ENCODE measurements at regions not wholly inside any gene's neighbourhood (a gene's known extent, or its start where the extent isn't known, plus 50 kb on each side); places are given as distances from the start of the nearest gene placed in this dataset.

DNA sequence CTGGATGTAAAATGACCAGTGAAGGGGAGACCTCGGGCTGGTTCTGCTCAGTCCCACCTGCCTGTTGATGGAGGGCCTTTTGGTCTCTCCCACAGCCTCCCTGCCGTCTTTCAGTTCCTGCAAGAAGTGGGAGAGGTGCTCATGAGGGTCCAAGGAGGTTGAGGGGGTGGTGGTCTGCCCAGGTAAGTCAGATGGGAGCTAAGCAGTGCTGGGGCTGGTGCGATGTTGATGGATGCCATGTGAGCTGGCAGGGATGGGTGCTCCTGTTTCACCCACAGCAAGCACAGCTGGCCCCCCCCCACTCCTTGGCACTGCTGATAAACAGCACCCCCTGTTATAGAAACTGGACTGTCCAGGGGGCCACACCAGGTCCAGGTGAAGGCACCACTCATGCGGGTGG lies 145.6 kb downstream of the NSG2 start:
- DNase-seq (ENCODE audit: low spot score): no peak

DNA sequence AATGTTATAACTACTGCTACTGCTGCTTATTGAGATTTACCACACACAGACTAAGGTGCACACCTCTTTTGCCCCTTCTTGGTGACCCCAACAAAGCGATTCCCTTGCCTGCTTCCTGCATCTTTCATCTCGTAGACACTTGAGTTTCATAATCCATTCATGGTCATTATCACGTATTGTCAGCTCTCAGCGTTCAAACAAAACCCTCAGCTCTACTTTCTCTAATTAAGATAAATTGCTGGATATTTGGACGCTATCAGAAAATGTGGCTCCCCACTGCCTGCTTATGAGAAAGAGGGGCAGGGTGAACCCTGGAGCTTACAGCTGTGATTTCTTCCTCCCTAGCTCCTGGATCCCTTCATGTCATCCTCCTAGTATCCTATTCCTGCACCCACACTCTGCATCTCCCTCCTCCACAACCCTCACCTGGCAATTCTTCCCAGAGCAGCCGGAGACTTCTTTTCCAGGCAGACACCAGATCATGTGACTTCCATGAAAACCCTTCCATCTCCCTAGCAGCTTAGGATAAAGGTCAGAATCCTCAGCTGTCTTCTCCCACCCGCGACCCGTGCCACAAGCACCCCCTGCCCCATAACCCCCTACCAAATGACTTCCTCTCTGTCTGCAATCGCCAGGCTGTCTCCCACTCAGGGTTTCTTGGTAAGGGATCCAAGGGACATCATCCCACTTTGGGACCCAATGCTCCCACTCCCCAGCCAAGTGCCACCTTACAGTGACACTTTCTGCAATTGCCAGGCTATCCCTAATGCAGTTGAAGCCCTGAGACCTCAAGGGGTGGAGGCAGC lies 146.5 kb downstream of the NSG2 start:
- no peak for DNase-seq (ENCODE audit: low spot score)

DNA sequence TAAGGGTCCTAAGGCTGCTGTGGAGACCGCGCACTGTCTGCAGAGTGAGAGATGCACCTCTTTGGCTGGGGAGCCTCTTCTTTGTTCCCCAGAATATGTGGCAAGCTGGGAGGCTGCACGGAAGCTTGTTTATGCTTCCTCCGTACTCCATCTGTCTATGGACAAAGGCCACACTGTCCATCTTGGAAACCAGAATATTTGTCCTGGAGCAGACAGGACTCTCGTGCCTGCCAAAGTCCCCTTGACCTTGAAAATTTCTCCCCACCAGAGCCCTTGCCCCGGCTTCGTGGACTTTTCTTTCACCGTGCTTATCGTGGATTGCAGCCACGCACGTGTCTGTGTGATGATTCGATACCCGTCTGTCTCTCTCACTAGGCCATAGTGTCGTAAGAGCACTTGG lies 147.4 kb downstream of the NSG2 start:
- no peak for DNase-seq (ENCODE audit: low spot score)

DNA sequence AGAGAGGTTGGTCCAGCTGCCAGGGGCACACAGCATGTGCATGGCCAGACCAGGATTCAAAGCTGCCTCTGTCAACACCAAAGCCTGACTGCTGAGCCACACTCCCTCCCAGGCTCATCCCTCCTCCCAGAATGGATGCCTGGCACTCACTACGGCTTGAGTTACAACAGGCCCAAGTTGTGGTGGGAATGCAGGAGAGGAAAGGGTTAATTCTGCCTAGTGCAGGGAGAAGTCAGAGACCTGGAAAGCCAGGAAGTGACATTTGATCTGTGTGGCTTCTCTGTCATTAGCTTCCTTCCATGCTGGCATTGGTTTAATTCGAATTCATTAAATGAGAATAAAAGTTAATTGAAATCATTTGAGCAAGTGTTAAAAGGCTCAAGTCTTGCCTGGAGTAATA lies 150.0 kb downstream of the NSG2 start:
- DNase-seq (ENCODE audit: low spot score): no peak

DNA sequence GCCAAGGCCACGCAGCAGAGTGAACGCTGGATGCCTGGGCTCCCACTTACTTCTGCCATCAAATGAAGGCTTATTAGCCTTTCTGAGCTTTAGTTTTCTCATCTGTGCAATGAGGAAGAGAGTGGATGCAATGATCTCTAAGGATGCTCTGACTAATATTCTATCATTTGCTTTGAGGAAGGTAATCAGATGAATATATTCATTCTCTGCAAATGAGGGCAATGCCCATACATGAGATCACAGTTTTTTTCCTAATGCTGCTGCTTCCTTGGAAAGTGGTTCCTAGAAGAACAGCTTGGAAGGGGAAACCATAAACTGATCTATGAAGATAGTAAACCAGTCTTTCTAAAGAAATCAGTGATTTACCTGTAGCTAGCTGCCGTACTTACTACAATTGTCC lies 152.4 kb downstream of the NSG2 start:
- no peak for DNase-seq (ENCODE audit: low spot score)

DNA sequence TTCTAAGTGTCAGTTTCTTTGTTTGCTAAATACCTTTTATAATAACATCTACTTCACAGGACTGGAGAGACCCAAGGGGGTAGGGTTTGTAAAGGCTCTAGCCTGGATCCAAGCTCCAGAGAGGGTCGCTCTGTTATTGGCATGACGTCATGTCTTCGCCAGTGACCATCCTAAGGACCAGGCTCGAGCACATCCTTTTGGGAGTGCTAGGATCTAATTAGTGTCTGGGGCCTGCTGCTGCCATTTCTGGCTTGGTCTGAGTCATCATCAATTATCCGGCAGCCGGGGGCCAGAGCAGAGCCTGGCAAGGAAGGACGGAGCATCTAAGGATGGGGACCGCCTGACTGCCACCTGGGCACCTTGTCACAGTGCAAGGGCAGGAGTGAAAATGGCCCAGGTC lies 153.0 kb downstream of the NSG2 start:
- no peak for DNase-seq (ENCODE audit: low spot score)

DNA sequence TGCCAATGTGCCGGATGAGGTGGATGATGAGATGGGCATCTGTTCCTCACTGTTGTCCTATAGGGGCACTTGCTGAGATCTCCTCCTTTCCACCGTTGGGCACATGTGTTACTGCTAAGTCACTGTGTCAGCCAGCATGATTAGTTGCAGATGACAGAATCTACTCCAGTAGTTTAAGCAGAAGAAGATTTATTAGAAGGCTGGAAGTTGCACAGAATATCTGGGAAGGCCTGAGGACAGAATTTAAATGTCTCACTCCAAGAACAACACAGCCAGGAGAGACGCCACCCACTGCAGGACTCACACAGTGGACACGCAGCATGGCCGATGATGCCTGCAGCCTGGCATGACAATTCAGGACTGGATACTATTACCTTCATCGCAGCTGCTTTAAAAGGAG lies 157.5 kb downstream of the NSG2 start:
- no peak for DNase-seq (ENCODE audit: low spot score)

DNA sequence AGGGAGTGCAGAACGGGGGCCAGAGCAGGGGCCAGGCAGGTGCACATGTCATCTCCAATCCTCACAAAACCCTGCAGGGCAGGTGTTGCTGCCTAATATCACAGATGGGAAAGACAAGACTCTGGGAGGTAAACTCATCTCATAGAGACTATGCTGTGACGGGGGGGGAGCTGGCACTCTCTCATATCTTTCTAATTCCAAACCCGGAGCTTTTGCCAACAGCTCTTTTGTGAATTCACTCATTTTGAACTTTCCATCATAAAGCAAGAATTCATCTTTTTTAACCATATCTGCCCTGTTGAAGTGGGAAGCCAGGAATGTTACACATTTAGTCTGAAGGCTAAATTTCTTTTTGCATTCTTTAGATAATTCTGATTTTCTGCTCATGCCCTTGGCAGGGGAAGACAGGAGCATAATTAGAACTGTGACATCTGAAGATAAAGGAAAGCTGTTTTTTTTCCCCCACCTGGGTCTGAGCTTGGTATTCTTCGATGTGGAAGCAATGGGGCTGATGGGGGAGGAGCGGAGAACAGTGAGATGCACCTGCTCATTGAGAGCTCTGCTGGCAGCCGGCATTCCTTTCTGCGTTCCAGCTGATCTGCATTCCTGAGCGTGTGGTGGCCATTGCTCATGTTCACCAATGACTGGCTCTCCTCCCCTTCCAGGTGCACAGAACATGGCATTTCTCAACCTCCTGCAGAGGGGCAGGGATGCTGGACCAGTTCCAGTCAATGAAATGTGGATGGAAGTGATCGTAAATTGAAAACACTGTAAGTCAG lies 159.2 kb downstream of the NSG2 start:
- DNase-seq (ENCODE audit: low spot score): no peak

DNA sequence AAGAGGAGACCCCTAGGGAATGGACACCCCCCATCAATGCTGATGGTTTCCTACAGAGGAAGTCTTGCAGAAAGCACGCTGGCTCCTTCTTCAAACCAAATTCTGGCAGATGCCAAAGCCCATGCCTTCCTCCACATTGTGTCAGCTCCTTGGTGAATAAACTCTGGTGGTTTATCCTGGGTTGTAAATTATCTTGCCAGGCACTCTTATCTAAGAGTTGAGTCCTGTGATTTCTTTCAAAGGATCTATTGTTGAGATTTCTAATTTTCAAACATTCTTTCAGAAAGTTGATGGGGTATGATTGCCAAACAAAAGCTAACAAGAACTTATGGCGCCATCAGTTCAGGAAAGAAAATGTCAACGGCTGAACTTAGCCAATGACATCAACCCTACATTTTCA lies 160.4 kb downstream of the NSG2 start:
- DNase-seq (ENCODE audit: low spot score): no peak

DNA sequence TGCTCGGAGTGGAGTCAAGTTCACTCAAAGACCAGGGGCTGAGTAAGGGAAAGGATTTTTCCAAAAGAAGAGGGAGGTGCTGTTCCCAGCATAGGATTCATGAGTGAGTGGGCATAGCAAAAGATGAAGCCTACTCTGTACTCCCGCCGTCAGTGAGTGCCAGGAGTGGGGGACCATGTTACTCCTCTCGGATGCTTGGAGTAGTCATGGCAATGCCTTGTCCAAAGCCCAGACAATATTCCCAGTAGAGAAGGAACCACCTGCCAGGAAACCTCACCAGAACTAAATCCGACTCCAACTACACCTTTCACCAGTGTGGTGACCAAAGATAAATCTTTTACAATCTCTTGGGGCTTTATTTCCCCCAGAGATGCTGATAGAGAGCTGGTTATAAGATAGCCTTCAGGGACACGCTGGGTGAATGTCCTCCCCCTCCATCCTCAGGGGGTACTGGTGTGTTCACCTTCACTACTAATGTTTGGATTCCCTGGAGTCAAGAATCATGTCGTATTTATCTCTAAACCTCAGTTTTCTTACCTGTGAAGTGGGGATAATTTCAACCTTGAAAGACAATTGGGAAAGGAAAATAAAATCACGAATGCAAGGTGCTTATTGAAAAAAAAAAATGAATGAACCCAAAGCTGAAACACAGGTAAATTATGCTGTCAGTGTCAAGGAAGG lies 165.2 kb downstream of the NSG2 start:
- DNase-seq (ENCODE audit: low spot score): no peak

DNA sequence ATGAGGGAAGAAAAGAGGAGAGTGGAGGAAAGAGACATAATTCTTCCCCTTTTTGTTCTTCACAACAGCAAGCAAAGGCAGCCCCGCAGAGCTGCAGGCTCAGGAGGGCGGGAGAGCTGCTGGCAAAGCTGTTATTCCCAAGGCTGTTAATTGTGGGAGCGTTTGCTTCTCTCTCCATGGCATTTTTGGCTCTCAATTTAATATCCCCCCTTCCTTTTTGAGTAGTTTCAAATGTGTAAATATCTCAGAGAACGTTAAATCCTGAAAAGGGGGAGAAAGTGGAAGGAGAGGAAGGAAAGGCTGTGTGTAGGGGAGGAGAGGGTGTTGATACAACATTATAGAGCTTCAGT lies 165.7 kb downstream of the NSG2 start:
- no peak for DNase-seq (ENCODE audit: low spot score)

DNA sequence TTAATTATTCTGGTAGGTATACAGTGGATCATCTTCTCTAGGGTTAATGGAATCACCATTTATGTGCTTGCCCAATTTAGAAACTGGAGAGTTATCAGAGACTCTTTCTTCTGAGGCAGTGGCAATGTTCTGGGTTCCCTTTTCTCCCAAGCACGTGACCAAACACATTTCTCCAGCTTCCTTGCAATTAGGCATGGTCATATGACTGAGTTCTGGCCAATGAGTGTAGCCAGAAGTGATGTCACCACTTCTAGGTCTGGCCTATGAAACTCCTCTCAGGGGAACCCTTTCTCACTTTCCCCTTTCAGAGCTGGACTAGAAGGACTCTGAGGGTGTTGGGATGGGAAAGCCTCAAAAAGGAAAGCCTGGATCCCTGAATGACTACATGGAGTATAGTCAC lies 172.0 kb downstream of the NSG2 start:
- no peak for DNase-seq (ENCODE audit: low spot score)

DNA sequence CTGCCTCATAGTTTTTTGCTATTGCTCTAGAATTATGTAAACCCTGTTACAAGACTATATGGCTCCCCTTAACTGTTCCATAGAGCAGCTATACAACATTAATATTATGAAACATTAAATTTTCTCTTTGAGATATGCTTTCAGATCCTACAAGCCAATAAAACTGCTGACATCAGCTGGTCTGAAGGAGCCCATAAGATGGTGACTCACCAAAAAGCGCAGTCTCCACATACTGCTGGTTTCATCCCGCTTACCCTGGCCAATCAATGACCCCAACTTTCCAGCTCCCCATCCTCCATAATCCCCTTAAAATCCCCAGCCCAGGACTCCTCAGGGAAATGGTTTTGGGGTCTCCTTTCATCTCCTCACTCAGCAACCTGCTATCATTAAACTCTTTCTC lies 172.7 kb downstream of the NSG2 start:
- no peak for DNase-seq (ENCODE audit: low spot score)

DNA sequence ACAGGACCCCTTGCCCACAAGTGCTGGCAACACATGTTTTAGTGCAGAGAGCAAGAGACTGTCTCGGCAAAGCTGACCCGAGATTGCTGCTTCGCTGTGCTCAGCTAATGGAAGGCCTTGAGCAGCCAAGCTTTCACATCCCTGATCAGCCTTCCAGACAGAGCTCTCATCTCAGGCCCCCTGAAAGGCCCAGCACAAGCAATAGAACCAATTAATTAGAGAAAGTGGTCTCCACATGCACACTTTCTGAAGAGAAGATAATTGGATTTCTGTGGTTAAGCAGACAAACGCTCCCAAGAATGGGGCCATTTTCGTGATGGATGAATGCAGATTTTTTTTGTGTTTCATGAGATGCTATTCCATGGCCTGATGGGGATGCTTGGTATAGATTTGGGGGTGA lies 174.9 kb downstream of the NSG2 start:
- no peak for DNase-seq (ENCODE audit: low spot score)

DNA sequence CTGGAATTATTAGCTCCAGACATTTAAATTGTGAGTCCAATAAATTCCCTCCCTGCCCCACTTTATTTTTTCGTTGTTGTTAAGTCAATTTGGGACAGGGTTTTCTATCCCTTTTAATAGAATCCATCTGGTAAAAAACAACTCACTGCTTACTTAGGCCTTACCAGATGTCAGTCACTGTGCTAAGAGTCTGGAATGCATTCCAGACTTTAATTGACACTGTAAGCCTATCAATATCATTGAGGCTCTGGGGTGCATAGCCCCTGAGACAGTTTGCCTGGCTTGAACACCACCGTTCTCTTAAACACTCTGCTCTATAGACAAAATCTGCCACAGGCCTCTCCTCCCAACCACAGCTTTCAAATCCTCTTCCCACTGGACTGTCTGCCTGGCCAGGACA lies 175.9 kb downstream of the NSG2 start:
- no peak for DNase-seq (ENCODE audit: low spot score)

DNA sequence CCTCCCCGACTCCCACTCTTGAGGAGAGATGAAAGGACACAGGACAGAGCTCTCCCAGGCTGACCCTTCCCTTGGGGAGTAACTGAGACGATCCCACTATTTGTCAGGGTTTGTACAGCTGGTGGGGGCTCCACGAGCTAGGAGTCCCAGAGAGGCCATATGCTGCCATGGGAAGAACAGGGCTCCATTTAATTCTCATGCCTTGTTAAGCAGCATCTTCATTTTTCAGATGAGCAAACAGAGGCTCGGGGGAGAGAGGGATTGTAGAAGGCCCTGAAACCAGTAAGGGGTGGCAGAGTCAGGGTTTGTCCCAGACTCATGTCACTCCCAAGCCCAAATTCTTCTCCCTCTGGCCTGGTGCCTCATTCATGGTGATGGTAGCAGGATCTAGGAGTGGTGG lies 176.4 kb downstream of the NSG2 start:
- DNase-seq (ENCODE audit: low spot score): no peak

DNA sequence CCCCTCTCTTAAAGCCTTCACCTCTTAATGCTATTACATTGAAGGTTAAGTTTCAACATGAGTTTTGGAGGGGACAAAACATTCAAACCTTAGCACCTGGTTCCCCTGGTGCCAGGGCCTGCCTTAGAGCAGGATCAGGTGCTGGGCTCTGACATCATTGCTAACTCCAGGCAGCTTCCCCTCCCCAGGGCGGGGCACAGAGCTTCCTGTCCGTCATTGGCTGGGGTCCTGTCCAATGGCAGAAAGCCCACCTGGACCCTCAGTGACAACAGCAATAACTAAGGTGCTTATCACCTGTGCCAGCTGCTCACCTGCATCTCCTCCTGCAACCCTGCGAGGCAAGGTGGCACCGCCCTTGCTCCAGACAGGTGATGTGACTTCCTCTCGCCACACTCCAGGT lies 177.4 kb downstream of the NSG2 start:
- DNase-seq (ENCODE audit: low spot score): no peak

DNA sequence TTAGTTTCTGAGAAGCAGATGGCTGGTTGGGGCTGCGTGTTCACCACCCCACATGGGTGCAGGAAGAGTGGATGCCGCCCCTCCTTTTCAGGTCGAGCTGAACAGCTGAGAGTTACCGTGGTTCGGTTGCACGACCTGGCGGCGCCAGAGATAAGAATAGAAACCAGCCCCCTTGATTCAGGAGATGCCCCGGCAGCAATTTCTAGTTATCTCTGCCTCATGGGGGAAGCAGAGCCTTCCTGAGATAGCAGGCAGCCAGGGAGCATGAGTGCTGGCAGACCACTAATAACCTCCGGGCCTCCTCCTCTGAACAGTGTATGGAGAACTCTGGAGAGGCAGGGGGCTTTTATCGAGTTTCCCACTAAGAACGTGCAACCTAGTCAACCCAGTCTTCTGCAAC lies 177.8 kb downstream of the NSG2 start:
- no peak for DNase-seq (ENCODE audit: low spot score)

DNA sequence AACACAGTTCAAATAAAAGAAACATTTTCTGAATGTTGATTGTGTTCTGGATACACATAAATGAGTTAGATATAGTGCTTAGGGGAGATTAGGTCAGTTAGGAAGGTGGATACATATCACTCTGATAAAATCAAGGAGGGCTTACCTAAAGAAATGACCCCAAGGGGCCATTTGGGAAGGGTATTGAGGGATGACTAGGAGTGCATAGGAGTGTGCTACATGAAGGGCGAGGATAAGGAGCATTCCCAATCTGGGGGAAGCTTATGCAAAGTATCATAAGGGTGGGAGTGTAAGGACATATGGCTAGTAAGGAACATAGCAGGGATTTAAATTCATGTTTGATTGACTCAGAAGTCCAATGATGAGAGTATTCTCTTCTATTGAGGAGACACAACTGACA lies 183.6 kb downstream of the NSG2 start:
- DNase-seq (ENCODE audit: low spot score): no peak

DNA sequence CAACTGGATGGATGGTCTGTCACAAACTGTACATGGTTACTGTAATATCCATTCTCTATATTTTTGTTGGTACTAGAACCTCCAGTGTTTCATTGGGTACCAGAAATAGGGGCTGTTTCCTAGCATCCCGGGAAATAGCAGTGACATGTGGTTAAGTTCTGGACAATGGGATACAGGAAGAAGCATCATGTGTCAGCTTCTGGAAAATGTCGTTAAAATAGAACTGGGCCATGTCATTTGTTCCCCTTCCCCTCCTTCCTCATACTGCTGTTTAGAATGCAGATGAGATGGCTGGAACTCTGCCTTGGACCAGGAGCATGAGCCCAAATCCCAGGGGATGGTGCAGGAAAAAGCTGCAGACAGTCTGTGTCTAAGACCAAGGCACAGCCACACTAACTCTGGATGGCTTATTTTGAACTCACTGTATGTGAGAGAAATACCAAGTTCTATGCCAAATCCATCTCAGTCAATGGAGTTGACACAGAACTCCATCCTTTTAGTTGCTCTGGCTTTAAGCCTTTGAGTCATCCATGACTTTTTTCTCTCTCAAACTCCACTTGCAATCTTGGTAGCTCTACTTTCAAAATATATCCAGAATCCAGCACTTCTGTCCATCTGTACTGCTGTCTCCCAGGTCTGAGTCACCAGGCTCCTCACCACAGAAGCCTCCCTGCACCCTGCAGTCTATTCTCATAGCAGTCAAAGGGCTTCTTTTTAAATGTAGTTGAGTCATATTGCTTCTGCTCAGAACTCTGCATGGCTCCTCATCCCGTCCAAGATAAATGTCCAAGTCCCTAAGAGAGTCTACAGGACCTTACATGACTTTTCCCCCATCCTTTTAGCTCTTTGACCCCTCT lies 184.2 kb downstream of the NSG2 start:
- DNase-seq (ENCODE audit: low spot score): no peak

DNA sequence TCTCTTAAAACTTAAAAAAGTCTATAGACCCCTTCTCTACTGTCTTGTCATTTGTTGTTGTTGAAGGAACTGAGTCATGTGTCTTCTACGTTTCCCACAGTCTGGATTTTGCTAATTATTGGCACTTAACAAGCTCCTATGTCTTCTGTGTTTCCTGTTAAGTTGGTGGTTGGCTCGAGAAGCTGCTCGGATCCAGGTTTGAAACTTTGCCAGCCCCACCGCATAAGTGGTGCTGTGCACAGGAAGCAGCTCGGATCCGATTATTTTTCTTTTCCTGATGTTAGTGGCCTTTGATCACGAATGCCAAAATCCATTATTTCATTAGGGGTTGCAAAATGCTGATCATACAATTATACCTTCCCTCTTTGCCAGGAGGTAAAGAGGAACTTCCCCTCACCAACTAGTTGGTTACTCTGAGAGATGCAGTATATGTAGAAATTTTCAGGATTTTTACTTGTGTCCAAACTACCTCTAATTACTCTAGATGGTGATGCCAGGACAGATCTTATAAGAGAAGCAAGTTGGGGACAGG lies 186.5 kb downstream of the NSG2 start:
- DNase-seq (ENCODE audit: low spot score): no peak

DNA sequence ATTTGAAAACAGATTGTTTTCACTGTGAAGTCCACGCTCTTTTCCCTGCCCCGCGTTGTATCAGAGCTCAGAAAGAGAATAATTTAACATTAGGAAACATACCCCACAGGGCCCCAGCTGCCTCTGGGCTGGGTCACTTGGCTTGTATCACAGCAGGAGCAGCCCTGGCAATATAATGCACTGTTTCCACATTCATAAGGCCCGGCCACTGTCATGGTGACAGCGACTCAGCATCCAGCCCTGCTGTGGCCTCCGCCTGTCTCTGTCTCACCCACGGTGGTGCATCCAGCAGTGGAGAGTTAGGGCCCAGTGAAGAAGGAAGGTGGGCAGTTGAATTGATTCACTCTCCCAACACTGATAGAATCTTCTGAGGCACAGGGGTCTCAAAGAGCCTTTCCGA lies 188.9 kb downstream of the NSG2 start:
- DNase-seq (ENCODE audit: low spot score): no peak
